HG03354 (cell line): ENCODE measurements at regions not wholly inside any gene's neighbourhood (a gene's known extent, or its start where the extent isn't known, plus 50 kb on each side); places are given as distances from the start of the nearest gene placed in this dataset.

Experiments
- ATAC-seq: cut with Tn5 transposase; IDR thresholded peaks from one replicate; pipeline ENCODE4 v1.9.1; 2021; ENCODE audit warnings: mild to moderate bottlenecking; ENCODE audit not compliant: unreplicated experiment, poor library complexity, severe bottlenecking

DNA sequence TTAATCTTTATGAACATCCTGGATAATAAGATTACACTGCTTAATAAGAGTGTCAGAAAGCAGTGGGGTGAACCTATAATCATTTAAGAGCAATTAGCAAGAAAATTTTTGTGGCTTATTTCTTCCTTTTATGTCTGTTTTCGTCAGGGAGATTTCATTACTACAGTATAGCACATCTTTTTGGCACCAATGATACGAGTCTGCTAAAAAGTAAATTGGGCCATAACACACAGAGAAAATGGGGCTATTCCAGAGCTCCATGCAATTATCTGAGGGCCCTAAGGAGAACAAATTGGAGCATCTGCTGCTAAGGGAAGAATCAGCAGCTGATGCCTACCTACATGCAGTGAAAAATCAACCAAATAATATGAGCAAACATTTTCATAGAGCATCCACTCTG, 330.3 kb upstream of the NCAM2 start:
- ATAC-seq = no peak

DNA sequence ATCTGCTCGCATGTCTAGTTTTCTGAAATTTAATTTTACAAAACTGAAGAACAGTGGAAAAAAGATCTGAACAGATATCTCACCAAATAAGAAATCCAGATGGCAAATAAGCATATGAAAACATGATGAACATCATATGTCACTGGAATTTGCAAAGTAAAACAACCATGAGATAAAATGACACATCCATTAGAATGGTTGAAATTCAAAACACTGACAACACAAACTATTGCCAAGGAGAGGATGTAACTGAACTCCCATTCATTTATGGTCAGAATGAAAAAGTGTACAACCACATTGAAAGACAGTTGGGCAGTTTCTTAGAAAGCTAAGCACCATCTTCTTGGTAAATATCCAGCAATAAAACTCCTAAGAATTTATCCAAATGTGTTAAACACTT, 312.7 kb upstream of the NCAM2 start:
- ATAC-seq = no peak

GRCh38 chr21:20698585-20698984, 299.6 kb upstream of the NCAM2 start:
- ATAC-seq = no peak

- no peak for ATAC-seq
These were observed 297.0 kb upstream of the NCAM2 start for GRCh38 chr21:20701235-20701634.

DNA sequence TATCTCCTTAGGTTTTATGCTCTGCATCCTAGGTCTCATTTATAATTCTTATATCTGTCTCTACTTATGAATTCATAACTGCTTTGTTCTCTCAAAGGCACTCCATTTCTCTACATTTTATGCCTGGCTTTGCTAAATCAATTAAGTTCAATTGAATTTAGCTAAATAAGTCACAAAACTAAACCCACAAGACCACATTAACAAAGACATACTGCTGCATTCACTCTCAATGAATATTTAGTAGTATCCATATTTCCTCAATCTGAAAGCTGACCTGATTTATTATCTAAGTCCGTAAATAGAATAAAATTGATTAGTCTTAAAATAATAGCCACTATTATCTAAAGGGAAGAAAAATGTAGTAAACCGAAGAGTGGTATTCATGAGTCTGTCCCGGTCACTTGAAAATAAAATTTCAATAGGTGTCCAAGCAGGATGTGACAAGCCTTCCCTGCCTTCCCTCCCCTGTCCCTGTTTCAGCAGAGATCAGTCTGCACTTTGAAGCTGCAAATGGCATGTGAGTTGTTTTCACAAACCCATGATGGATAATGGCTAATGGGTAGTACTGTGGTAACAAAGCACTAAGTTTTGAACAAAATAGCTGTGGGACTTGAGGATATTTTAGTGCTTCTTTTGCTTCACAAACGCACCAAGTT, 295.0 kb upstream of the NCAM2 start:
- no peak for ATAC-seq

GRCh38 chr21:20720623-20721022, 277.6 kb upstream of the NCAM2 start:
- no peak for ATAC-seq

GRCh38 chr21:20721151-20721550, 277.1 kb upstream of the NCAM2 start:
- ATAC-seq = no peak

- no peak for ATAC-seq
These were observed 269.5 kb upstream of the NCAM2 start for GRCh38 chr21:20728691-20729090.

DNA sequence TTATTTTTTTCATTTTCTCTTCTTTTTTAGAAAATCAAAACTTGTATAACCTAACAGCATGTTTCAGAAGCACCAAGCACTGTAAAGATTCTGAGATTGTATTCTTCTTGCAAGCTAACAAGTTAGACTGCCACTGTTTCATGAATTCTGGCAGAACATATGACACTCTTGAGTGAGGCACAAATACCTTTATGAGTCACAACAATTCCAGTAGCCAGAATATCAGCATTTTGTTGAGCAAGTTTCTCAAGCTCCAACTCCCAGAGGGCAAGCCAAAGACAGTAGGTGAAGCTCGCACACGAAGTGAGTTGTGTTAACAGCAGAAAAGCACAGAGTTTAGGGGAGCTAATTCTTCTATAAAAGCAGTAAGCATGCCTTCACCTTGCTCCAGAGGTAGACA, 268.8 kb upstream of the NCAM2 start:
- ATAC-seq = no peak

DNA sequence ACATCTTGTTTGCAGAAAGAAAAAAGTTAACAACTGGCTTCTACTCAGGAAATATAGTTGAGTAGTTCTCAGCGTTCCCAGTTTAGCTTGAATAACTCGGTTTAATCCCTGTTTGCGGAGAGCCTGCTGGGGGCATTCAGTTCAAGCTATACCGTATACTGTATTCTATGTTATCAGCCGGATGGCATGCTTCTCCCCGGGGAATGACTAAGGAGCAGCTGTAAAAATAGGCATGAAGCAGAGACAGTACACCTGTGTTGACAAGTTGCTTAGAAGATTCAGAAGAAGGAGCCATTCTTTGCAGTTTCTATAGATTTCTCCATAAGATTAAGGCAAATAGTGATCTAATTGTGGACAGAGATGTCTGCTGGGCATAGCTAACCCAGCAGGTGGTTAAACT, 267.8 kb upstream of the NCAM2 start:
- no peak for ATAC-seq

- no peak for ATAC-seq
These were observed 263.0 kb upstream of the NCAM2 start for GRCh38 chr21:20735257-20735656.

DNA sequence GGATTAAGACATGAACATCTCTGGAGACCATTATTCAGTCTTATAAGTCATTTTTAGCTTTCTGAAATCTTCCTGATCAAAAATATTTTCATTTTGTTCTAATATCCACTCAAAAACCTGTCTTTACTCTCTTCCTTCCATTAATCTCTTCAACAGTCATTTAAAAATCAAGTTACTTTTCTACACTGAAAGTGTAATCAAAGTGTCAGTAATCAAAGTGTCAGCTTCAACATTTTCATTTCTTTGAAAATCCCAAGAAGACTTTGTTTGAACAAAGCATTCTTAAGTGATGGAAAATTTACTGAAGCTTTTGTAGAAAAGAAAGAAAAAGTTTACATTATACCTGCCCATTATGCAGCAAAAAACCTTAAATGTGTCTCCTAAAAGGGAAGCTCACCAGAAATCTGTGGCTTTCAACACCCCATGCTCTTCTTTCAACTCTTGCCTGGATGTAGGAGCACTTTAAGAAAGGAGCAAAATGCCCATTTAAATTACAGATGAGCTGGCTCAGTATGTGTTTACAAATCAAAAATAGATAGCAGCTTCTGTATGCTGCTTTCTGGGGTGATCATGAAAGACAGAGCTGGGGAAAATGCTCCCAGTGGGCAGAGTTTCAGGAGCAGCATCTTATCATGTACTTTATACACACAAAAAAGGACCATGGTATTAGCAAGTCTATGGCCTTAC, 260.8 kb upstream of the NCAM2 start:
- ATAC-seq = no peak

DNA sequence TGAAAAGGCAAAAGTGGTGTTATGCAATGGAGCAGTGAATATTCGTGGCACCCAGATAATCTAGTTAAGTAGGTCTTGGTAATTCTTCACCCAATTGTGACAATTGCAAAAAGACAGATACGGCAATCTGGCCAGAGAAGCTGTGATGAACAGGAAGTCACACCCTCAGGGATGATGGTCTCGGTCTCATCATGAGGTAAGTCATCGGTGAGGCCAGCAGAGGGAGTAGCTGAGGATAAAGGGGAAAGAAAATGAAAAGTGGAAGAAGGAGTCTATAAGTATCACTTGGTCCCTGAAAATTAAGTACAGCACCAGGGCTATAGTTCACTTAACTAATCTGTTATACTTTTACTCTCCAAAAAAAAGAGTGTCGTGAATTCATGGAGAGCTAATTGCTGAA, 258.8 kb upstream of the NCAM2 start:
- ATAC-seq = no peak

DNA sequence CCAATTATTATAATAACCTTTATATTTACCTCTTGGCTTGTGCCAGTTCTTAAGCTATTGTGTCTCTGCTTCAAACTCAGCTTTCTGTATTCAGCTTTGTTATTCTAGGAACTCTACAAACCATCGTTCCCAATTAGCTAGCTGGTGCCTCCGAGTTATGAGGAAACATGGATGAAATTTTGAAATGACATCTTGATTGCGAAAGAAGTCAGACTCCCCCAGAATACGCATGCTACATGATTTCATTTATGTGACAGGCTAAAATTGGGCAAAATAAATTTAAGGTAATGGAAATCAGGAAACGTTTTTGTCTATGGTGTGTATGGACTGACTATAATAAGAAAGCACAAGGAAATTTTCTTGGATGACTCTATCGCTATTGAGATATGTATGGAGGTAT, 256.8 kb upstream of the NCAM2 start:
- no peak for ATAC-seq

GRCh38 chr21:20760221-20760620, 238.0 kb upstream of the NCAM2 start:
- ATAC-seq = no peak

DNA sequence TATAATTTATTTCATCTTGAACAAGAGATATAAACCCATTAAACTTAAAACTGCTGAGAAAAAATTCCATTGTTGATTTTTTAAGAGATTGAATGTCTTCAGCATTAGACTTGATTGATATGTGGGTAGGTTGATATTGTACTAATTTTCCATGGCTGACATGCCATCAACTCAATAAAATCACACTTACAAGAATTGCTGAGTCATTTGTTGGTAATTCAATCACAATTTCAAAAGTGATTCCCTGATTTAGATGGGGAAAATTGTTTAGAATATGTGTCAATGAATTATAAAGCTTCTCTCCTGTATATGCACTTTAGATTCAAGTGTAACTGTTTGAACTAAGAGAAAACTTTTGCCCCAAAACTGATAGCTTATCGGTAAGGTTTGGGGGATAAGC, 223.5 kb upstream of the NCAM2 start:
- no peak for ATAC-seq

DNA sequence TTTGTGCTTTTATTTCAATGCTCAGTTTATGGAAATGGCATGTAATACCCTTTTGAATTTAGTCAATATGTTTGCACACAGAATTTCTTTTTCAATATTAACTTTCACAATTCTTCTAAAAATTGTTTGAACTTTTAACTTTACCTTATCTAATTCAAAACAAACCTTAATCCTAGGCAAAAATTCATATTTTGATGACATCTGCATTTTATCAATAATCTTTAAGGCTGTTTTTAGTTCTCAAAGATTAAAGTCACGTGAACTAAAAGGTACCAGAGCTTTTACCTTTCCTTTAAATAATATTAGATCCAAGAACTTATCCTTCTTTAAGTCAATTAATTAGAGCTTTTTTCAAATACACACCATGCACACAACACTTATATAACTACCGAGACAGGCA, 218.9 kb upstream of the NCAM2 start:
- ATAC-seq = no peak

- no peak for ATAC-seq
These were observed 214.6 kb upstream of the NCAM2 start for GRCh38 chr21:20783611-20784010.

DNA sequence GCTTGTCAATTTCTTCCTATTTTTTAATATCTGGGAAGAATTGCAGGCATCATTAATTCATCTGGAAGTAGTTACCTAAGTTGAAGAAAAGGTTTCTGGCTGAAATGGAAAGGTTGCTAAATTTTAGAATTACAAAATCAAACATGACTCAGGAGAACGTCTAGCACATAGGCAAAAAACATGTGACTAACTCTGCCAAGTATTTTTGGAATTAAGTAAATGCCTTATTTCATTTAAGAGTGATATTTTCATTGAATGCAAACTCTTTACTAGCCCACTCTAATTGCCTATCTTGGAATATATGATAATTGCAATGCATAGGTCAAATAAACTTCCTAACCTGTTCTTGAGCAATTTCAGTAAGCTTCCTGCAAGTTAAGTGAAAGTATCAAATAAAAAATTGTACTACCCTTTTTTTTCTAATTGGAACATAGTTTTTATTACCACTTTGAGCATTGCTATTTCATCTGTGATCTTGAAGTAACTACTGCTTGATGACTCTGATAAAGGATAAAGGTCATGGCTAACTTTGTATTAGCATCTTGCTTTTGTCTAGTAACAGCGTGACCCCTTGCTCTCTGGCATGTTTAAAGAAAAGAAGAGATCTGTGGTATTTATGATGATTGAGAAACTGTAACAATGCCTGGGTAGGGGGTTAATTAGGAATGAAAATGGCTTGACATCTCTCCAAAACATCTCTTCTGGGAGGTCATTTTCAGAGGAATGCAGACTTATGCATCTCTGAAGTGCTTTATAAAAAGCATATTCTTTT, 208.3 kb upstream of the NCAM2 start:
- ATAC-seq = no peak

- no peak for ATAC-seq
These were observed 198.1 kb upstream of the NCAM2 start for GRCh38 chr21:20800106-20800505.

DNA sequence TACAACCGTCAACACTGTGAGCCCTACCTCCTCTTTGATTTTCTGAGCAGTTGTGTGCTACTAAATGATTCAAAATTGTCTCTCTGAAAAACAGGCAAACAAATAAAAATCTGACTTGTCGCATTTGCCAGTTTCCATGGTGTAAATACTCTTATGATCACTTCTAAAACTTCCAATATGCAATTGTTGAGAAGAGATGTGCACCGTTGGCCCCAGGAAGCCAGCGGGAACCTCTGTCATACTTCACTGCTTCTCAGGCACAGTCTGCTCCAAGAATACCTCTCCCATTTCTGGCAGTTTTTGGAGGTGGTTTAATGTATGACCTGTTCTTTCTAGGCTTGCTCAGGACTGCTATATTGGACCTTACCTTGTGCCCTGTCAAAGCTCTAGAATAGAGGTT, 196.0 kb upstream of the NCAM2 start:
- no peak for ATAC-seq
